Esophagus muscularis mucosa (tissue), 3 donors: ENCODE measurements at regions not wholly inside any gene's neighbourhood (a gene's known extent, or its start where the extent isn't known, plus 50 kb on each side); places are given as distances from the start of the nearest gene placed in this dataset.

Experiments used
- POLR2A ChIP-seq: fragments of 450-650 bp; IDR thresholded peaks from one replicate; pipeline ENCODE4 v1.6.1; 2017; ENCODE audit warnings: antibody characterized with exemption, moderate library complexity, mild to moderate bottlenecking, low read depth
- POLR2AphosphoS5 ChIP-seq, 2 donors: sonication (generic); formaldehyde crosslinking; IDR thresholded peaks; one replicate each; pipeline ENCODE4 v1.6.1; 2017; ENCODE audit warnings: antibody characterized with exemption in 2 of 2
- TF ChIP-seq, protein P1 (sequence below), 3 experiments: fragments of 200-600 bp in 2 of 3; fragments of 450-650 bp in 1 of 3; sonication (generic) in 2 of 3; IDR thresholded peaks; one replicate each; pipeline ENCODE4 v1.5.1; 2017 to 2019; ENCODE audit warnings: antibody characterized with exemption in 3 of 3, mild to moderate bottlenecking in 2 of 3, moderate library complexity in 1 of 3

DNA sequence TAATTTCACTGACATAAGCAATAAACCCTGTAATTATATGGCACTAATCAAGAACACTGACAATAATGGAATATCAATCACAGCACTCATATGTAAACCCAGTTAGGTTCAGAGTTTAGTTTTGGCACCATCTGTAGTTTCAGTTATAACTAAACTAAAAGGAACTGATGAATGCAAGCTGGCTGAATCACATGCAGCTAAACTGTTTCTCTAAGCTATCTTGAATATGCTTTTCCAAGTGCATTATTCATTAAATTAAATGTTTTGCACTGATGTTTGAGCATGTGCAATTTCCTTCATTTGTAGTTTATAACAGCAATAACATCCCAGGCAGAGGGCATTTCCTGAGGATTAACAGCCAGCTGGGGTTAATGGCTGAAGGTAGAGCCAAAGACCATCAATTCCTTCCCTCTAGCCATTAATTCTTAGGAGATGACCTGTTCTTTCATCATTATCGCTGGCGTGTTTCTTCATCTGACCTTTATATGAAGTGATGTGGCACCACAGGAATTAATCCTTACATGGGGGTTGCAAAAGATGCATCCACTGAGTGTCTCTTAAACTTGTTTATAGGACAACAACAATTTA lies 562.8 kb upstream of the IGFBP7 start:
- no peak for TF ChIP-seq POLR2A
- TF ChIP-seq, protein P1, sequence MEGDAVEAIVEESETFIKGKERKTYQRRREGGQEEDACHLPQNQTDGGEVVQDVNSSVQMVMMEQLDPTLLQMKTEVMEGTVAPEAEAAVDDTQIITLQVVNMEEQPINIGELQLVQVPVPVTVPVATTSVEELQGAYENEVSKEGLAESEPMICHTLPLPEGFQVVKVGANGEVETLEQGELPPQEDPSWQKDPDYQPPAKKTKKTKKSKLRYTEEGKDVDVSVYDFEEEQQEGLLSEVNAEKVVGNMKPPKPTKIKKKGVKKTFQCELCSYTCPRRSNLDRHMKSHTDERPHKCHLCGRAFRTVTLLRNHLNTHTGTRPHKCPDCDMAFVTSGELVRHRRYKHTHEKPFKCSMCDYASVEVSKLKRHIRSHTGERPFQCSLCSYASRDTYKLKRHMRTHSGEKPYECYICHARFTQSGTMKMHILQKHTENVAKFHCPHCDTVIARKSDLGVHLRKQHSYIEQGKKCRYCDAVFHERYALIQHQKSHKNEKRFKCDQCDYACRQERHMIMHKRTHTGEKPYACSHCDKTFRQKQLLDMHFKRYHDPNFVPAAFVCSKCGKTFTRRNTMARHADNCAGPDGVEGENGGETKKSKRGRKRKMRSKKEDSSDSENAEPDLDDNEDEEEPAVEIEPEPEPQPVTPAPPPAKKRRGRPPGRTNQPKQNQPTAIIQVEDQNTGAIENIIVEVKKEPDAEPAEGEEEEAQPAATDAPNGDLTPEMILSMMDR (IDR thresholded peaks at IDR 0.05), result no peak
- no peak for TF ChIP-seq POLR2AphosphoS5 (IDR thresholded peaks at IDR 0.05)
